HEK293 (cell line): ENCODE measurements at regions not wholly inside any gene's neighbourhood (a gene's known extent, or its start where the extent isn't known, plus 50 kb on each side); places are given as distances from the start of the nearest gene placed in this dataset.
"Not testable (repeated sequence)": the region's sequence is repeated elsewhere in the genome, so short reads cannot be mapped to it uniquely, and the experiment has no call there.

ENCODE experiments used
- KLF10 ChIP-seq: fragments of 450-650 bp; IDR thresholded peaks from 2 replicates; pipeline ENCODE4 v1.5.1; 2018; ENCODE audit warnings: missing biosample characterization, mild to moderate bottlenecking, missing genetic modification characterization
- MYNN ChIP-seq: fragments of 450-650 bp; formaldehyde crosslinking; IDR thresholded peaks from 2 replicates; pipeline ENCODE4 v1.5.1; 2016; ENCODE audit warnings: missing biosample characterization, missing genetic modification characterization, borderline replicate concordance
- YY1 ChIP-seq: fragments of 450-650 bp; formaldehyde crosslinking; IDR thresholded peaks from 2 replicates; pipeline ENCODE4 v1.5.1; 2018; ENCODE audit warnings: missing biosample characterization, missing genetic modification characterization
- ZBTB8A ChIP-seq: fragments of 450-650 bp; formaldehyde crosslinking; IDR thresholded peaks from 2 replicates; pipeline ENCODE4 v1.5.1; 2016; ENCODE audit warnings: missing biosample characterization, missing genetic modification characterization
- ZFP3 ChIP-seq: fragments of 450-650 bp; formaldehyde crosslinking; IDR thresholded peaks from 2 replicates; pipeline ENCODE4 v1.5.1; 2016; ENCODE audit warnings: low read depth, missing biosample characterization, missing genetic modification characterization
- ZNF350 ChIP-seq: fragments of 450-650 bp; formaldehyde crosslinking; IDR thresholded peaks from 2 replicates; pipeline ENCODE4 v1.5.0; 2017; ENCODE audit warnings: missing biosample characterization, mild to moderate bottlenecking, missing genetic modification characterization
- ZNF521 ChIP-seq: fragments of 450-650 bp; formaldehyde crosslinking; IDR thresholded peaks from 2 replicates; pipeline ENCODE4 v1.5.1; 2017; ENCODE audit warnings: missing biosample characterization, mild to moderate bottlenecking, missing genetic modification characterization
- ZSCAN30 ChIP-seq: fragments of 450-650 bp; IDR thresholded peaks from 2 replicates; pipeline ENCODE4 v1.5.1; 2018; ENCODE audit warnings: missing biosample characterization, mild to moderate bottlenecking, missing genetic modification characterization, moderate library complexity
- TF ChIP-seq, protein P1 (sequence below): fragments of 450-650 bp; formaldehyde crosslinking; IDR thresholded peaks from 2 replicates; pipeline ENCODE4 v1.5.1; 2016; ENCODE audit warnings: missing biosample characterization, missing genetic modification characterization
- TF ChIP-seq, protein P2 (sequence below): fragments of 450-650 bp; formaldehyde crosslinking; IDR thresholded peaks from 2 replicates; pipeline ENCODE4 v1.5.1; 2017; ENCODE audit warnings: missing biosample characterization, mild to moderate bottlenecking, missing genetic modification characterization, moderate library complexity
- TF ChIP-seq, protein P3 (sequence below): fragments of 450-650 bp; formaldehyde crosslinking; IDR thresholded peaks from 2 replicates; pipeline ENCODE4 v1.5.1; 2016; ENCODE audit warnings: missing biosample characterization, missing genetic modification characterization
- TF ChIP-seq, protein P4 (sequence below): fragments of 450-650 bp; formaldehyde crosslinking; optimal IDR thresholded peaks from 2 replicates; pipeline ENCODE3; 2016; ENCODE audit warnings: missing biosample characterization, mild to moderate bottlenecking, missing genetic modification characterization
- TF ChIP-seq, protein P5 (sequence below): sonication (generic); formaldehyde crosslinking; IDR thresholded peaks from 2 replicates; pipeline ENCODE4 v1.8.1; 2022; ENCODE audit warnings: mild to moderate bottlenecking, moderate library complexity, missing genetic modification reagents
- TF ChIP-seq, protein P6 (sequence below): fragments of 450-650 bp; formaldehyde crosslinking; IDR thresholded peaks from 2 replicates; pipeline ENCODE4 v1.5.1; 2016; ENCODE audit warnings: missing biosample characterization, missing genetic modification characterization, borderline replicate concordance

DNA sequence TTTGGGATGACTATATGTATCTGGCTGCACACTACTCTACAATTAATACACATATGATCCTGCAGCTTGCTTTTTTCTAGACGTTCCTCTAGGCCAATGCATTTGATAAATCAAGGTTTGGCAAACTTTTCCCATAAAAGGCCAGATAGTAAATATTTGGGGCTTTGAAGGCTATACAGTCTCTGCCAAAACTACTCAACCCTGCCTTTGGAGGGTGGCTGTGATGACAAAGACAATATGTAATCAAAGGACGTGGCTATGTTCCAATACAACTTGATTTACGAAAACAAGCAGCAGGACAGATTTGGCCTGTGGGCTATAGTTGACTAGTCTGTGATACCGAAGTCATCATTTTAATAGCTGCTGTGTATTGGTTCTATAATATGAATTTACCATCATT lies 181.3 kb upstream of the NBPF12 start:
- not testable (repeated sequence) for TF ChIP-seq ZBTB8A (tag by site-specific recombination); ZFP3 (tag by site-specific recombination); ZNF521 (tag by site-specific recombination); ZNF350 (tag by site-specific recombination); YY1; ZSCAN30 (tag by site-specific recombination); MYNN (tag by site-specific recombination); KLF10
- TF ChIP-seq, protein P1, sequence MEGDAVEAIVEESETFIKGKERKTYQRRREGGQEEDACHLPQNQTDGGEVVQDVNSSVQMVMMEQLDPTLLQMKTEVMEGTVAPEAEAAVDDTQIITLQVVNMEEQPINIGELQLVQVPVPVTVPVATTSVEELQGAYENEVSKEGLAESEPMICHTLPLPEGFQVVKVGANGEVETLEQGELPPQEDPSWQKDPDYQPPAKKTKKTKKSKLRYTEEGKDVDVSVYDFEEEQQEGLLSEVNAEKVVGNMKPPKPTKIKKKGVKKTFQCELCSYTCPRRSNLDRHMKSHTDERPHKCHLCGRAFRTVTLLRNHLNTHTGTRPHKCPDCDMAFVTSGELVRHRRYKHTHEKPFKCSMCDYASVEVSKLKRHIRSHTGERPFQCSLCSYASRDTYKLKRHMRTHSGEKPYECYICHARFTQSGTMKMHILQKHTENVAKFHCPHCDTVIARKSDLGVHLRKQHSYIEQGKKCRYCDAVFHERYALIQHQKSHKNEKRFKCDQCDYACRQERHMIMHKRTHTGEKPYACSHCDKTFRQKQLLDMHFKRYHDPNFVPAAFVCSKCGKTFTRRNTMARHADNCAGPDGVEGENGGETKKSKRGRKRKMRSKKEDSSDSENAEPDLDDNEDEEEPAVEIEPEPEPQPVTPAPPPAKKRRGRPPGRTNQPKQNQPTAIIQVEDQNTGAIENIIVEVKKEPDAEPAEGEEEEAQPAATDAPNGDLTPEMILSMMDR (tag by site-specific recombination): not testable (repeated sequence)
- TF ChIP-seq, protein P2, sequence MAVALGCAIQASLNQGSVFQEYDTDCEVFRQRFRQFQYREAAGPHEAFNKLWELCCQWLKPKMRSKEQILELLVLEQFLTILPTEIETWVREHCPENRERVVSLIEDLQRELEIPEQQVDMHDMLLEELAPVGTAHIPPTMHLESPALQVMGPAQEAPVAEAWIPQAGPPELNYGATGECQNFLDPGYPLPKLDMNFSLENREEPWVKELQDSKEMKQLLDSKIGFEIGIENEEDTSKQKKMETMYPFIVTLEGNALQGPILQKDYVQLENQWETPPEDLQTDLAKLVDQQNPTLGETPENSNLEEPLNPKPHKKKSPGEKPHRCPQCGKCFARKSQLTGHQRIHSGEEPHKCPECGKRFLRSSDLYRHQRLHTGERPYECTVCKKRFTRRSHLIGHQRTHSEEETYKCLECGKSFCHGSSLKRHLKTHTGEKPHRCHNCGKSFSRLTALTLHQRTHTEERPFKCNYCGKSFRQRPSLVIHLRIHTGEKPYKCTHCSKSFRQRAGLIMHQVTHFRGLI (tag by site-specific recombination): not testable (repeated sequence)
- TF ChIP-seq, protein P3, sequence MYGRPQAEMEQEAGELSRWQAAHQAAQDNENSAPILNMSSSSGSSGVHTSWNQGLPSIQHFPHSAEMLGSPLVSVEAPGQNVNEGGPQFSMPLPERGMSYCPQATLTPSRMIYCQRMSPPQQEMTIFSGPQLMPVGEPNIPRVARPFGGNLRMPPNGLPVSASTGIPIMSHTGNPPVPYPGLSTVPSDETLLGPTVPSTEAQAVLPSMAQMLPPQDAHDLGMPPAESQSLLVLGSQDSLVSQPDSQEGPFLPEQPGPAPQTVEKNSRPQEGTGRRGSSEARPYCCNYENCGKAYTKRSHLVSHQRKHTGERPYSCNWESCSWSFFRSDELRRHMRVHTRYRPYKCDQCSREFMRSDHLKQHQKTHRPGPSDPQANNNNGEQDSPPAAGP (tag by site-specific recombination): not testable (repeated sequence)
- TF ChIP-seq, protein P4, sequence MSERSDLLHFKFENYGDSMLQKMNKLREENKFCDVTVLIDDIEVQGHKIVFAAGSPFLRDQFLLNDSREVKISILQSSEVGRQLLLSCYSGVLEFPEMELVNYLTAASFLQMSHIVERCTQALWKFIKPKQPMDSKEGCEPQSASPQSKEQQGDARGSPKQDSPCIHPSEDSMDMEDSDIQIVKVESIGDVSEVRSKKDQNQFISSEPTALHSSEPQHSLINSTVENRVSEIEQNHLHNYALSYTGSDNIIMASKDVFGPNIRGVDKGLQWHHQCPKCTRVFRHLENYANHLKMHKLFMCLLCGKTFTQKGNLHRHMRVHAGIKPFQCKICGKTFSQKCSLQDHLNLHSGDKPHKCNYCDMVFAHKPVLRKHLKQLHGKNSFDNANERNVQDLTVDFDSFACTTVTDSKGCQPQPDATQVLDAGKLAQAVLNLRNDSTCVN (tag by site-specific recombination): not testable (repeated sequence)
- TF ChIP-seq, protein P5, sequence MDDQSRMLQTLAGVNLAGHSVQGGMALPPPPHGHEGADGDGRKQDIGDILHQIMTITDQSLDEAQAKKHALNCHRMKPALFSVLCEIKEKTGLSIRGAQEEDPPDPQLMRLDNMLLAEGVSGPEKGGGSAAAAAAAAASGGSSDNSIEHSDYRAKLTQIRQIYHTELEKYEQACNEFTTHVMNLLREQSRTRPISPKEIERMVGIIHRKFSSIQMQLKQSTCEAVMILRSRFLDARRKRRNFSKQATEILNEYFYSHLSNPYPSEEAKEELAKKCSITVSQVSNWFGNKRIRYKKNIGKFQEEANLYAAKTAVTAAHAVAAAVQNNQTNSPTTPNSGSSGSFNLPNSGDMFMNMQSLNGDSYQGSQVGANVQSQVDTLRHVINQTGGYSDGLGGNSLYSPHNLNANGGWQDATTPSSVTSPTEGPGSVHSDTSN (CRISPR knock-in tag): not testable (repeated sequence)
- TF ChIP-seq, protein P6, sequence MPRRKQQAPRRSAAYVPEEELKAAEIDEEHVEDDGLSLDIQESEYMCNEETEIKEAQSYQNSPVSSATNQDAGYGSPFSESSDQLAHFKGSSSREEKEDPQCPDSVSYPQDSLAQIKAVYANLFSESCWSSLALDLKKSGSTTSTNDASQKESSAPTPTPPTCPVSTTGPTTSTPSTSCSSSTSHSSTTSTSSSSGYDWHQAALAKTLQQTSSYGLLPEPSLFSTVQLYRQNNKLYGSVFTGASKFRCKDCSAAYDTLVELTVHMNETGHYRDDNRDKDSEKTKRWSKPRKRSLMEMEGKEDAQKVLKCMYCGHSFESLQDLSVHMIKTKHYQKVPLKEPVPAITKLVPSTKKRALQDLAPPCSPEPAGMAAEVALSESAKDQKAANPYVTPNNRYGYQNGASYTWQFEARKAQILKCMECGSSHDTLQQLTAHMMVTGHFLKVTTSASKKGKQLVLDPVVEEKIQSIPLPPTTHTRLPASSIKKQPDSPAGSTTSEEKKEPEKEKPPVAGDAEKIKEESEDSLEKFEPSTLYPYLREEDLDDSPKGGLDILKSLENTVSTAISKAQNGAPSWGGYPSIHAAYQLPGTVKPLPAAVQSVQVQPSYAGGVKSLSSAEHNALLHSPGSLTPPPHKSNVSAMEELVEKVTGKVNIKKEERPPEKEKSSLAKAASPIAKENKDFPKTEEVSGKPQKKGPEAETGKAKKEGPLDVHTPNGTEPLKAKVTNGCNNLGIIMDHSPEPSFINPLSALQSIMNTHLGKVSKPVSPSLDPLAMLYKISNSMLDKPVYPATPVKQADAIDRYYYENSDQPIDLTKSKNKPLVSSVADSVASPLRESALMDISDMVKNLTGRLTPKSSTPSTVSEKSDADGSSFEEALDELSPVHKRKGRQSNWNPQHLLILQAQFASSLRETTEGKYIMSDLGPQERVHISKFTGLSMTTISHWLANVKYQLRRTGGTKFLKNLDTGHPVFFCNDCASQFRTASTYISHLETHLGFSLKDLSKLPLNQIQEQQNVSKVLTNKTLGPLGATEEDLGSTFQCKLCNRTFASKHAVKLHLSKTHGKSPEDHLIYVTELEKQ (tag by site-specific recombination): not testable (repeated sequence)
